ENCODE measurements at regions not wholly inside any gene's neighbourhood (a gene's known extent, or its start where the extent isn't known, plus 50 kb on each side); places are given as distances from the start of the nearest gene placed in this dataset.

- Mint-ChIP-seq H3K36me3 (ENCODE audit: low read depth) (no peaks in the 10 kb centered on the region), H3K4me1 (ENCODE audit: low read depth) (no peaks in the 10 kb centered on the region), H3K27me3 (no peaks in the 10 kb centered on the region), H3K27ac (no peak overlapping the region), H3K4me3 (no peak overlapping the region), H3K9me3 (no peaks in the 10 kb centered on the region)
- ATAC-seq (no peak), DNase-seq (no peak)
- ChIA-PET CTCF (no interaction called here), POLR2A (no interaction called here)
- TF ChIP-seq CTCF (IDR thresholded peaks at IDR 0.05) = no peak
- intact Hi-C loops (cut with micrococcal nuclease) = no loop called here
These were observed 278.2 kb downstream of the USP25 start for GRCh38 chr21:16007943-16008342.

- no peaks in the 10 kb centered on the region for H3K4me1 Mint-ChIP-seq (ENCODE audit: low read depth)
- DNase-seq = no peak
- intact Hi-C loops (cut with micrococcal nuclease) = no loop called here
- H3K36me3 Mint-ChIP-seq (ENCODE audit: low read depth) = no peaks in the 10 kb centered on the region
- H3K27ac Mint-ChIP-seq = no peak overlapping the region
- no peak overlapping the region for H3K4me3 Mint-ChIP-seq
- TF ChIP-seq CTCF (IDR thresholded peaks at IDR 0.05) = no peak
- no peaks in the 10 kb centered on the region for H3K27me3 Mint-ChIP-seq
- no peaks in the 10 kb centered on the region for H3K9me3 Mint-ChIP-seq
- ChIA-PET POLR2A (interaction anchor here (1.1 kb wide), 1 partner anchor 73 kb away, joined by 3 read pairs; no protein-coding TSS in a partner anchor), CTCF (no interaction called here)
- no peak for ATAC-seq
These were observed 281.9 kb downstream of the USP25 start for GRCh38 chr21:16011719-16012118.

- CTCF ChIA-PET = no interaction called here
These were observed 283.8 kb downstream of the USP25 start for GRCh38 chr21:16013570-16013969.

GRCh38 chr21:16020878-16021277 is 291.1 kb downstream of the USP25 start:
- intact Hi-C loops (cut with micrococcal nuclease) = no loop called here
- ChIA-PET POLR2A (no interaction called here), CTCF (no interaction called here)
- no peaks in the 10 kb centered on the region for H3K36me3 Mint-ChIP-seq (ENCODE audit: low read depth)
- no peak for DNase-seq
- no peaks in the 10 kb centered on the region for H3K9me3 Mint-ChIP-seq
- peaks cover 2% of the 10 kb centered on the region for H3K27me3 Mint-ChIP-seq
- H3K4me3 Mint-ChIP-seq = no peak overlapping the region
- no peak overlapping the region for H3K27ac Mint-ChIP-seq
- no peak for TF ChIP-seq CTCF (IDR thresholded peaks at IDR 0.05)
- H3K4me1 Mint-ChIP-seq (ENCODE audit: low read depth) = no peaks in the 10 kb centered on the region
- ATAC-seq = no peak

More at GRCh38 chr21:16013570-16013969, 283.8 kb downstream of the USP25 start:
- Mint-ChIP-seq H3K9me3 (no peaks in the 10 kb centered on the region), H3K27me3 (no peaks in the 10 kb centered on the region), H3K4me1 (ENCODE audit: low read depth) (no peaks in the 10 kb centered on the region), H3K36me3 (ENCODE audit: low read depth) (no peaks in the 10 kb centered on the region), H3K4me3 (no peak overlapping the region), H3K27ac (no peak overlapping the region)
- POLR2A ChIA-PET = no interaction called here
- intact Hi-C loops (cut with micrococcal nuclease) = no loop called here
- DNase-seq (no peak), ATAC-seq (no peak)
- TF ChIP-seq CTCF (IDR thresholded peaks at IDR 0.05) = no peak

GRCh38 chr21:16022116-16022515 is 292.3 kb downstream of the USP25 start:
- Mint-ChIP-seq H3K4me3 (no peak overlapping the region), H3K27me3 (peaks cover 2% of the 10 kb centered on the region), H3K9me3 (no peaks in the 10 kb centered on the region), H3K27ac (no peak overlapping the region), H3K36me3 (ENCODE audit: low read depth) (no peaks in the 10 kb centered on the region), H3K4me1 (ENCODE audit: low read depth) (no peaks in the 10 kb centered on the region)
- no peak for DNase-seq
- intact Hi-C loops (cut with micrococcal nuclease) = no loop called here
- CTCF ChIA-PET = no interaction called here
- TF ChIP-seq CTCF (IDR thresholded peaks at IDR 0.05) = no peak
- POLR2A ChIA-PET = no interaction called here
- ATAC-seq = no peak
